ENCODE measurements at regions not wholly inside any gene's neighbourhood (a gene's known extent, or its start where the extent isn't known, plus 50 kb on each side); places are given as distances from the start of the nearest gene placed in this dataset.

GRCh38 chr22:47587861-47588577 lies 825.6 kb downstream of the TBC1D22A start:
- Histone ChIP-seq H3K36me3 (ENCODE audit: control insufficient read depth, insufficient read depth, low read length) (no peaks in the 10 kb centered on the region), H3K4me3 (ENCODE audit: low read depth, low read length) (no peak overlapping the region), H3K27me3 (ENCODE audit: control insufficient read depth, insufficient read depth, low read length) (no peaks in the 10 kb centered on the region)
- DNase-seq (ENCODE audit: low read depth) = no peak
- CTCF ChIA-PET = no interaction called here
- TF ChIP-seq, protein P1, sequence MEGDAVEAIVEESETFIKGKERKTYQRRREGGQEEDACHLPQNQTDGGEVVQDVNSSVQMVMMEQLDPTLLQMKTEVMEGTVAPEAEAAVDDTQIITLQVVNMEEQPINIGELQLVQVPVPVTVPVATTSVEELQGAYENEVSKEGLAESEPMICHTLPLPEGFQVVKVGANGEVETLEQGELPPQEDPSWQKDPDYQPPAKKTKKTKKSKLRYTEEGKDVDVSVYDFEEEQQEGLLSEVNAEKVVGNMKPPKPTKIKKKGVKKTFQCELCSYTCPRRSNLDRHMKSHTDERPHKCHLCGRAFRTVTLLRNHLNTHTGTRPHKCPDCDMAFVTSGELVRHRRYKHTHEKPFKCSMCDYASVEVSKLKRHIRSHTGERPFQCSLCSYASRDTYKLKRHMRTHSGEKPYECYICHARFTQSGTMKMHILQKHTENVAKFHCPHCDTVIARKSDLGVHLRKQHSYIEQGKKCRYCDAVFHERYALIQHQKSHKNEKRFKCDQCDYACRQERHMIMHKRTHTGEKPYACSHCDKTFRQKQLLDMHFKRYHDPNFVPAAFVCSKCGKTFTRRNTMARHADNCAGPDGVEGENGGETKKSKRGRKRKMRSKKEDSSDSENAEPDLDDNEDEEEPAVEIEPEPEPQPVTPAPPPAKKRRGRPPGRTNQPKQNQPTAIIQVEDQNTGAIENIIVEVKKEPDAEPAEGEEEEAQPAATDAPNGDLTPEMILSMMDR (IDR thresholded peaks at IDR 0.05; ENCODE audit: insufficient read depth, low read depth, low read length) = no peak
- POLR2A ChIA-PET = no interaction called here

DNA sequence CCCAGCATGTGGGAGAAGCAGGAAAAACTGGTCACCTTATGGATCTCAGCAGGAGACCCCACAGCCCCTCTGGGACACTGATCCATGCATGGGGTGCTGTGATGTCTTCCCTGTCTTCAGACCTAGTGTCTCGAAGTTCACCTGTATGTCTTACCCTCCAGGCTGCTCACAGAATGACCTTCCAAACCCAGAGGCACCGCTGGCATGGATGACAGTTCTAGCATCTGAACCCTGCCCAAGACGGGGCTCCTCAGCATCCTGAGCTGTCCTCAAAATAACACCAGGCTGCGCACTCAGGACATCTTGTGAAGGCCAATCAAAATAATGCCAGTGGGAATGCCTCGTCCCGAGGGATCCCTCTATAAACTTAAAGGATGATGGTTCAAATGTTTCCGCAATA lies 824.9 kb downstream of the TBC1D22A start:
- Histone ChIP-seq H3K27me3 (ENCODE audit: control insufficient read depth, insufficient read depth, low read length) (no peaks in the 10 kb centered on the region), H3K4me3 (ENCODE audit: low read depth, low read length) (no peak overlapping the region), H3K36me3 (ENCODE audit: control insufficient read depth, insufficient read depth, low read length) (no peaks in the 10 kb centered on the region)
- TF ChIP-seq, protein P1 (IDR thresholded peaks at IDR 0.05; ENCODE audit: insufficient read depth, low read depth, low read length) = no peak
- ChIA-PET POLR2A (no interaction called here), CTCF (no interaction called here)
- no peak for DNase-seq (ENCODE audit: low read depth)

GRCh38 chr22:47586946-47587345 lies 824.5 kb downstream of the TBC1D22A start:
- no peaks in the 10 kb centered on the region for H3K36me3 ChIP-seq (ENCODE audit: control insufficient read depth, insufficient read depth, low read length)
- DNase-seq (ENCODE audit: low read depth) = no peak
- TF ChIP-seq, protein P1 (IDR thresholded peaks at IDR 0.05; ENCODE audit: insufficient read depth, low read depth, low read length) = no peak
- POLR2A ChIA-PET = no interaction called here
- no peak overlapping the region for H3K4me3 ChIP-seq (ENCODE audit: low read depth, low read length)
- no peaks in the 10 kb centered on the region for H3K27me3 ChIP-seq (ENCODE audit: control insufficient read depth, insufficient read depth, low read length)
- CTCF ChIA-PET = no interaction called here

DNA sequence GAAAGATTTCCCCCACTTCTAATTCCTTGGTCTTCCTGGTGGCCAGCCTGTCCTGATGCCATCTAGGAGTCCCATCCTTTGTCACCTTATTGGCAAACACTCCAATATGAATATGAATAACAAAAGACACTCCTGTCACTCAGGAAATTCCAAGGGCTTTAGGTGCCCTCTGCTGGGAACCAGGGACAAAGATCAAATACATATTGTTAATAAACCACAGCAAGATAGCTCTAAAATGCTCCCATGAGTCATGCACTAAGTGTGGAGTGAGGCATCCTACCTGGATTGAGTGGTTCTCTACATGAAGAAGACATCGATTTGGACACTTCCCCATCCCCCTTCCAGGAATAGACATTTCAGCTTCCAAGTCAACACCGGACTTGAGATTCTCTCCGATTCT lies 823.6 kb downstream of the TBC1D22A start:
- Histone ChIP-seq H3K27me3 (ENCODE audit: control insufficient read depth, insufficient read depth, low read length) (no peaks in the 10 kb centered on the region), H3K4me3 (ENCODE audit: low read depth, low read length) (no peak overlapping the region), H3K36me3 (ENCODE audit: control insufficient read depth, insufficient read depth, low read length) (no peaks in the 10 kb centered on the region)
- ChIA-PET POLR2A (no interaction called here), CTCF (no interaction called here)
- TF ChIP-seq, protein P1 (IDR thresholded peaks at IDR 0.05; ENCODE audit: insufficient read depth, low read depth, low read length) = no peak
- no peak for DNase-seq (ENCODE audit: low read depth)

DNA sequence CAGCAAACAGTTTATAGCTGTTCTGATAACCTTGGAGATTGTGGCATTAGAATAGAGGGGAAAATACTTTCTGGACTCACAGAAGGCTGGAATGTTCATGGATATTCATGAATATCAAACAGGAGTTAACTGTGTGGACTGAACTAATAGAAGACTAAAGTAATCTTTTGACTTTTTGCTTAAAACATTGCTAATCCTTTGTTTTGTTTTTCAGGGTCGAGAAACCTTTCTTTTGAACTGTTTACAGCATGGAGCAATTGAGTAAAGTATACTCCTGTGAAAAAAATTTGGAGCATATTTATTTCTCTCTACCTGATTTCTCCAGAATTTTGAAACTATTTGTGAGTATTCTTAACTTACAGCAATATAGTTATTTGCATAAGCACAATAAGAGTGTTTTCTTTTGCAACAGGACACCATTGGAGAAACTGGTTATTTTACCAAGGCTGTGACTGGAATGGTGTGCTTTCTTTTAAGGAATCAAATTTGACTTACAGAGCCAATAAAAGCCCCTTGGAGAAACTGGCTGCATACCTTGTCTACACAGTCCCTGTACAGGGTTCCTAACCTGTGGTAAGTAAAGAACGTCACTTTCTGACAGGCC lies 821.6 kb downstream of the TBC1D22A start:
- H3K36me3 ChIP-seq (ENCODE audit: control insufficient read depth, insufficient read depth, low read length) = no peaks in the 10 kb centered on the region
- DNase-seq (ENCODE audit: low read depth) = no peak
- H3K4me3 ChIP-seq (ENCODE audit: low read depth, low read length) = no peak overlapping the region
- no peaks in the 10 kb centered on the region for H3K27me3 ChIP-seq (ENCODE audit: control insufficient read depth, insufficient read depth, low read length)
- TF ChIP-seq, protein P1 (IDR thresholded peaks at IDR 0.05; ENCODE audit: insufficient read depth, low read depth, low read length) = no peak
- ChIA-PET CTCF (no interaction called here), POLR2A (no interaction called here)

Measured in BJ (cell line).